HEK293T (cell line): ENCODE measurements at regions not wholly inside any gene's neighbourhood (a gene's known extent, or its start where the extent isn't known, plus 50 kb on each side); places are given as distances from the start of the nearest gene placed in this dataset.

Experiments used
- CTCF ChIA-PET: fragments of 350-600 bp; formaldehyde crosslinking; extraction: SDS; loops from one replicate; lab custom pipeline; 2021; ENCODE audit warnings: antibody characterized with exemption, inconsistent platforms; lab: Yijun Ruan, JAX
- POLR2A ChIA-PET: fragments of 350-600 bp; formaldehyde crosslinking; extraction: SDS; loops from one replicate; lab custom pipeline; 2020; ENCODE audit warnings: antibody characterized with exemption, inconsistent platforms; lab: Yijun Ruan, JAX
- DNase-seq: peaks from one replicate; pipeline ENCODE4 v3.0.0; 2012; ENCODE audit warnings: mixed read lengths; ENCODE audit errors: extremely low spot score
- ARNT ChIP-seq: fragments of 450-650 bp; IDR thresholded peaks from 2 replicates; pipeline ENCODE4 v1.6.1; 2017; ENCODE audit warnings: mild to moderate bottlenecking
- BHLHE40 ChIP-seq: fragments of 450-650 bp; IDR thresholded peaks from 2 replicates; pipeline ENCODE4 v1.6.1; 2016; ENCODE audit warnings: mild to moderate bottlenecking, moderate library complexity, borderline replicate concordance
- CTBP1 ChIP-seq: fragments of 450-650 bp; IDR thresholded peaks from 2 replicates; pipeline ENCODE4 v1.6.1; 2016; ENCODE audit warnings: borderline replicate concordance
- ELF4 ChIP-seq: fragments of 450-650 bp; IDR thresholded peaks from 2 replicates; pipeline ENCODE4 v1.6.1; 2017; ENCODE audit warnings: antibody characterized with exemption
- FOXA1 ChIP-seq: fragments of 450-650 bp; IDR thresholded peaks from 2 replicates; pipeline ENCODE4 v1.6.1; 2016; ENCODE audit warnings: mild to moderate bottlenecking
- FOXK2 ChIP-seq: fragments of 450-650 bp; IDR thresholded peaks from 2 replicates; pipeline ENCODE4 v1.6.1; 2016; ENCODE audit warnings: mild to moderate bottlenecking
- FOXM1 ChIP-seq: fragments of 450-650 bp; IDR thresholded peaks from 2 replicates; pipeline ENCODE4 v1.6.1; 2017; ENCODE audit warnings: mild to moderate bottlenecking, borderline replicate concordance
- HDGF ChIP-seq: fragments of 450-650 bp; IDR thresholded peaks from 2 replicates; pipeline ENCODE4 v1.6.1; 2017; ENCODE audit warnings: antibody characterized with exemption, borderline replicate concordance
- L3MBTL2 ChIP-seq: fragments of 450-650 bp; conservative IDR thresholded peaks from 2 replicates; pipeline ENCODE4 v1.6.1; 2016; ENCODE audit warnings: mild to moderate bottlenecking
- LEF1 ChIP-seq: fragments of 450-650 bp; IDR thresholded peaks from 2 replicates; pipeline ENCODE4 v1.6.1; 2017; ENCODE audit warnings: mild to moderate bottlenecking, borderline replicate concordance
- NFRKB ChIP-seq: fragments of 450-650 bp; IDR thresholded peaks from 2 replicates; pipeline ENCODE4 v1.6.1; 2016; ENCODE audit warnings: mild to moderate bottlenecking, moderate library complexity
- SP1 ChIP-seq: fragments of 450-650 bp; IDR thresholded peaks from 2 replicates; pipeline ENCODE4 v1.6.1; 2017
- SUZ12 ChIP-seq: fragments of 450-650 bp; IDR thresholded peaks from 2 replicates; pipeline ENCODE4 v1.6.1; 2016; ENCODE audit warnings: mild to moderate bottlenecking
- TARDBP ChIP-seq: fragments of 450-650 bp; IDR thresholded peaks from 2 replicates; pipeline ENCODE4 v1.6.1; 2016
- ZNF384 ChIP-seq: fragments of 450-650 bp; IDR thresholded peaks from 2 replicates; pipeline ENCODE4 v1.6.1; 2016
- TF ChIP-seq, protein P1 (sequence below): fragments of 450-650 bp; IDR thresholded peaks from 2 replicates; pipeline ENCODE4 v1.6.1; 2016

DNA sequence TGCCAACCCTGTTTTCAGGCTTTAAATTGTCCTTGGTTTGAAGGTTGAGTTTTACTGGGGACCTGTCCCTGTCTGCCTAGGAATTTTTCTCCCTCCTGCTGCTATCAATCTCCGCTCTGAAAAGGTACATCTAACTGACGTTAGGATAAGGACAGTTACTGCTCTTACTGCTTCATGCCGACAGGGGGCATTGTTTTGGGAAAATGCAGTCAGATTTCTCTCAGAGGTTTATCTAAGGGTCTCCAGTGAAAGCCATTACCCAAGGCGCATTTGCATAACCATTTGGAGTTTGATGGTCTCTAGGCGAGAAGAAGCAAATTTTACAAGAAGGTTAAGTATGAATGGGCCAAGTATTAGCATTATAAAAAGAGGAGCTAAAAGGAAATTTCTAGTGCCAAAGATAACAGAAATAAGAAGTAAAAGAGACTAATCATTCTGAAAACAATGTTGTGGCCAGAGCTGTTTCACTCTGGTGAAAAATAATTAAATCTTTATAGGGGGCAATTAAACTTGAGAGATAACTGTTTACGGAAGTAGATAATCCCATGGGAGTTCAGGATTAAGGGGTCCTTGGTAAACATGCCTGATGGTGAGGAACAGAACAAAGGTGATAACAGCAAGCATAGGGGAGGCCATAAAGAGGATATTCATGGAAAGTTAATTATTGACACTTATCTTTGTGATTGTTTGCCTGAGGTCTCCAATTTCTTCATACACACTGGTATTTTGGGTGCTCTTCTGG is 605.0 kb downstream of the MTRR start:
- POLR2A ChIA-PET, result no interaction called here
- CTCF ChIA-PET, result no interaction called here
- TF ChIP-seq SUZ12 (no peak), ELF4 (no peak), BHLHE40 (no peak), HDGF (no peak)
- no peak for DNase-seq

DNA sequence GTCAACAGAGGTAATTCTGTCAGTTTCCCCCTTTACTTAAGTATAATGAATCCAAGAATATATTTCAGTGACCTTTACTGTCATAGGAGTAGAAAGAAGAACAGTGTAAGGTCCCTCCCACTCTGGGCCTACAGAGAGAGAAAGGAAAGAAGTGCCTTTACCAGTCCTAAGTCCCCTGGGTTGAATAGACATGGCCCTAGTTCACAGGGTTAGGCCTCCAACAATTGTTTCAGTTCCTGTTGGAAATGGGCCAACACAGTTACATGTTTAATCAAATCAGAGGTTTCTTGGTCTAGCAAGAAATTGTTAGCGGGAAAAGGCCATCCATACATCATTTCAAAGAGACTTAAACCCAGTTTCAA is 605.6 kb downstream of the MTRR start:
- DNase-seq, result no peak
- ChIA-PET CTCF (no interaction called here), POLR2A (no interaction called here)
- TF ChIP-seq SUZ12 (no peak), L3MBTL2 (no peak), HDGF (no peak), SP1 (no peak), FOXM1 (no peak), FOXK2 (no peak), LEF1 (no peak), TARDBP (no peak), NFRKB (no peak), ELF4 (no peak), CTBP1 (no peak), ARNT (no peak), BHLHE40 (no peak), ZNF384 (no peak), FOXA1 (no peak)
- TF ChIP-seq, protein P1, sequence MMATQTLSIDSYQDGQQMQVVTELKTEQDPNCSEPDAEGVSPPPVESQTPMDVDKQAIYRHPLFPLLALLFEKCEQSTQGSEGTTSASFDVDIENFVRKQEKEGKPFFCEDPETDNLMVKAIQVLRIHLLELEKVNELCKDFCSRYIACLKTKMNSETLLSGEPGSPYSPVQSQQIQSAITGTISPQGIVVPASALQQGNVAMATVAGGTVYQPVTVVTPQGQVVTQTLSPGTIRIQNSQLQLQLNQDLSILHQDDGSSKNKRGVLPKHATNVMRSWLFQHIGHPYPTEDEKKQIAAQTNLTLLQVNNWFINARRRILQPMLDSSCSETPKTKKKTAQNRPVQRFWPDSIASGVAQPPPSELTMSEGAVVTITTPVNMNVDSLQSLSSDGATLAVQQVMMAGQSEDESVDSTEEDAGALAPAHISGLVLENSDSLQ, result no peak

DNA sequence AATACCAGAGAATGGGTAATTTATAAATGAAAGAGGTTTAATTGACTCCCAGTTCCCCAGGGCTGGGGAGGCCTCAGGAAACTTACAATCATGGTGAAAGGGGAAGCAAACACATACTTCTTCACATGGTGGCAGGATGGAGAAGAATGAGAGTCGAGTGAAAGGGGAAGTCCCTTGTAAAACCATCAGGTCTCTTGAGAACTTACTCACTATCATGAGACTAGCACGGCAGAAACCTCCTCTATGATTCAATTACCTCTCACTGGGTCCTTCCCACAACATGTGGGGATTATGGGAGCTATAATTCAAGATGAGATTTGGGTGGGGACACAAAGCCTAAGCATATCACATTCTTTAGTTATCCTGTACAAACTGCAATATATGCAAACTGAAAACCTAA is 609.4 kb downstream of the MTRR start:
- no peak for DNase-seq
- ChIA-PET CTCF (no interaction called here), POLR2A (no interaction called here)
- TF ChIP-seq SP1 (no peak), NFRKB (no peak), TARDBP (no peak), ARNT (no peak), SUZ12 (no peak), FOXM1 (no peak), L3MBTL2 (no peak), FOXA1 (no peak), CTBP1 (no peak), LEF1 (no peak)
- TF ChIP-seq, protein P1, result no peak

DNA sequence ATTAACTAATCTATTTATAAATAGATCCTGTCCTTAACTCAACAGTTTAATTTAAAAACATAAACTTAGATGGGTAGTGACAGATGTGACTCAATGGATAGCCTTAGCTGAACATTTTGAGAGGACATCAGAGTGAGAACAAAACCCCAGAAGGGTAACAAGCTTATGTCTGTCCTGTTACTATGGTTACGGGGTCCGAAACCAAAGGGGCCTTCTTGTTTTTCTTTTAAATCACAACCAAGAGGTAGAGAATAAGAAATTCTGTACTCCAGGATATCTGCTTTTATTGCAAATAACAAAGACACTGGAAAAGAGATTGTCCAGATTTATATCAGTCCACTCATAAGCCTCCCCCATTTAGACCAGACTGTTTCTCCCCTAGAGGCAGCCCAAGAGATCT is 612.1 kb downstream of the MTRR start:
- TF ChIP-seq SUZ12 (no peak), ELF4 (no peak)
- ChIA-PET POLR2A (no interaction called here), CTCF (no interaction called here)
- no peak for DNase-seq

DNA sequence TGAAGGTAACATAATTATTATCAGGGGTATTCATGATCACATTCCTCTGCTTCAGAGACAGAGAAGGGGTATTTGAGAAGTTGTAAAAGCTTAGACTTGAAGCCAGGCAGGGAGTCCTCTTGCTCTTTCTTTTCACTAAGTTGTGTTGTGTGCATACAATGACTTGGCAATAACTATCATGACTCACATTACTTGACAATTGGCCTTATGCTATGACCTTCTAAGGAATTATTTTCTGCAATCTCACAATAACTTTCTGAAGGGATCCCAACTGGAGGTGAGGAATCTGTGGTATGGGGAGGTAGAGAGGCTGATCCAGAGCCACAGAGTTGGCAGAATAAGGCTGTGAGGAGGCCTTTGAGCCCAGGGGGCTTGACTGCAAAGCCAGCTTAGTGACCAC is 622.3 kb downstream of the MTRR start:
- TF ChIP-seq ARNT (no peak), L3MBTL2 (no peak), ZNF384 (no peak), SUZ12 (no peak), BHLHE40 (no peak), TARDBP (no peak), FOXK2 (no peak), ELF4 (no peak), SP1 (no peak), NFRKB (no peak)
- TF ChIP-seq, protein P1, result no peak
- ChIA-PET POLR2A (no interaction called here), CTCF (no interaction called here)
- no peak for DNase-seq

DNA sequence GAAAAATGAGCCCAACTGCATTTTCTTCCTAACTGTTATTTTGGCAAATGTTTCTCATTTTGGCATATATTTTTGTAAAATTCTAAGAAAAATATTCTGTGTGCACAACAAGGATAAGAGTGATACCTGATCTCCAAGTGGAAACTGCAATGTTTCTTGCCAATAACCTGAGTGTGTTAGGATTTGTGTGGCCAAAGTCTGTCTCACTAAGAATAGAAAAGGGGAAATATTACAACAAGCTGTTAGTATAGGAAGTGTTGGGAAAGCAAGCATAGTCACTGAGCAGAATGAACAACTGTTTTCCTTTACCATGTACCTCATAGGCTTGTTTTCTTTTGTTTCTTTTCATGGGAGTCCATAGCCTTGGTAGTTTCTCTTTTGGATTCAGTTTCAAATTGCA is 624.2 kb downstream of the MTRR start:
- CTCF ChIA-PET, result no interaction called here
- TF ChIP-seq BHLHE40 (no peak), ARNT (no peak), ZNF384 (no peak), SUZ12 (no peak)
- DNase-seq, result no peak

DNA sequence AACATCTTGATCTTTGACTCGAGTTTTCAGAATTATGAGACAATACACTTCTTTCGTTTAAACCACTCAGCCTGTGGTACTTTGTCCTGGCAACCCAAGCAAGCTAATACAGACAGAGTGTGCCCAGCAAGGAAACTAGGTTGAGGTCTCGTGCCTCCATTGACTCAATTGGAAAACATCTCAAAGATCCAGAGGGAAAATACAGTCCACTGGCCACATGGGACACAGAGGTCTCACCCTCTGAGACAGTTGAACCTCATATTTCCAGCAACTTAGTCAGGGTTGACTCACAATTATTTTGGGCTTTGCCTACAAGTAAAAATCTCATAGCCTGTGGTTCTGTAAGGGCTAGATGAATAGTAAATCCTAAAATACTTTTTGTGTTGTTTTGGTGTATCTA is 631.5 kb downstream of the MTRR start:
- POLR2A ChIA-PET, result no interaction called here
- CTCF ChIA-PET, result no interaction called here

More for the DNA sequence above, 624.2 kb downstream of the MTRR start:
- POLR2A ChIA-PET, result no interaction called here

More for the DNA sequence above, 631.5 kb downstream of the MTRR start:
- no peak for DNase-seq
- TF ChIP-seq ELF4 (no peak), LEF1 (no peak), HDGF (no peak), SUZ12 (no peak), L3MBTL2 (no peak), SP1 (no peak), ARNT (no peak), TARDBP (no peak), CTBP1 (no peak), FOXK2 (no peak), ZNF384 (no peak), NFRKB (no peak), FOXM1 (no peak), FOXA1 (no peak), BHLHE40 (no peak)
- TF ChIP-seq, protein P1, result no peak
